Esophagus muscularis mucosa (tissue), 4 donors: ENCODE measurements at regions not wholly inside any gene's neighbourhood (a gene's known extent, or its start where the extent isn't known, plus 50 kb on each side); places are given as distances from the start of the nearest gene placed in this dataset.

Experiments used
- DNase-seq: peaks from one replicate; pipeline ENCODE4 v3.0.0-alpha.2; 2017; ENCODE audit errors: extremely low spot score
- H3K27ac ChIP-seq, 4 donors: fragments of 200-600 bp; sonication (generic); replicated peaks in 1 of 4; 1 replicate in 3 of 4; 2 replicates in 1 of 4; pipeline ENCODE4 v1.5.1; 2016 to 2019; ENCODE audit warnings: mild to moderate bottlenecking in 1 of 4
- H3K27me3 ChIP-seq, 4 donors: fragments of 200-600 bp; sonication (generic); one replicate each; pipeline versions ENCODE4 v1.5.1 to v1.6.0; 2016 to 2019
- H3K36me3 ChIP-seq, 4 donors: fragments of 200-600 bp; sonication (generic); one replicate each; pipeline ENCODE4 v1.5.1; 2016 to 2019
- H3K4me1 ChIP-seq, 4 donors: fragments of 200-600 bp; sonication (generic); one replicate each; pipeline ENCODE4 v1.5.1; 2016 to 2019
- H3K4me3 ChIP-seq, 4 donors: fragments of 200-600 bp; sonication (generic); 1 replicate in 2 of 4; 2 replicates in 2 of 4; pipeline ENCODE4 v1.5.1; 2016 to 2019; ENCODE audit warnings: mild to moderate bottlenecking in 4 of 4, moderate library complexity in 1 of 4
- H3K9me3 ChIP-seq, 4 donors: fragments of 200-600 bp; sonication (generic); 1 replicate in 3 of 4; 2 replicates in 1 of 4; pipeline ENCODE4 v1.5.1; 2016 to 2019
- EP300 ChIP-seq: sonication (generic); formaldehyde crosslinking; IDR thresholded peaks from one replicate; pipeline ENCODE4 v1.6.1; 2017; ENCODE audit warnings: antibody characterized with exemption
- POLR2A ChIP-seq: fragments of 450-650 bp; IDR thresholded peaks from one replicate; pipeline ENCODE4 v1.6.1; 2017; ENCODE audit warnings: antibody characterized with exemption, moderate library complexity, mild to moderate bottlenecking, low read depth
- POLR2AphosphoS5 ChIP-seq, 2 donors: sonication (generic); formaldehyde crosslinking; IDR thresholded peaks; one replicate each; pipeline ENCODE4 v1.6.1; 2017; ENCODE audit warnings: antibody characterized with exemption in 2 of 2
- WGBS: methylation state at CpG from one replicate; pipeline ENCODE4 v1.1.5; 2018; 5-methylcytosine and 5-hydroxymethylcytosine counted together
- intact Hi-C: fragments of 100-400 bp; cut with DNase I; formaldehyde crosslinking; loops from one replicate; pipeline ENCODE4 v1.15.1; 2023
- TF ChIP-seq, protein P1 (sequence below), 3 experiments: fragments of 200-600 bp in 2 of 3; fragments of 450-650 bp in 1 of 3; sonication (generic) in 2 of 3; IDR thresholded peaks; one replicate each; pipeline ENCODE4 v1.5.1; 2017 to 2019; ENCODE audit warnings: antibody characterized with exemption in 3 of 3, mild to moderate bottlenecking in 2 of 3, moderate library complexity in 1 of 3

DNA sequence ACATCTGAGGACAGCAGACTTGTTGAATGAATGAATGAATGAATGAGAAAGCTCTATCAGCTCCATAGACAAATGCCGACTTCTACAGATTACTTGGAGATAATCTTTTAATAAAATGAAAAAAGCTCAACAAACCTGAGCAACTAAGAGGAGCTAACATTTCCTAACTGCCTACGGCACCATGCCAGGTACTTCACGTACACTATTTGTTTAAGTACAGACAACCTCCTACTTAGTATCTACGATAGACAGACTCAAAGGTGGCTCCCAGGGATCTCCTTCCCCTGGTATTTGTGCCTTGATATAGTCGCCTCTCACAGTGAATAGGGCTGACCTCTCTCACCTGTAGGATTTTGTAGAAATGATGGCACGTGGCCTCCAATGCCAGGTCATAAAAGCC, 412.2 kb upstream of the FAT1 start:
- H3K4me1 ChIP-seq = no peaks in the 10 kb centered on the region
- no peak overlapping the region for H3K27ac ChIP-seq
- TF ChIP-seq, protein P1, sequence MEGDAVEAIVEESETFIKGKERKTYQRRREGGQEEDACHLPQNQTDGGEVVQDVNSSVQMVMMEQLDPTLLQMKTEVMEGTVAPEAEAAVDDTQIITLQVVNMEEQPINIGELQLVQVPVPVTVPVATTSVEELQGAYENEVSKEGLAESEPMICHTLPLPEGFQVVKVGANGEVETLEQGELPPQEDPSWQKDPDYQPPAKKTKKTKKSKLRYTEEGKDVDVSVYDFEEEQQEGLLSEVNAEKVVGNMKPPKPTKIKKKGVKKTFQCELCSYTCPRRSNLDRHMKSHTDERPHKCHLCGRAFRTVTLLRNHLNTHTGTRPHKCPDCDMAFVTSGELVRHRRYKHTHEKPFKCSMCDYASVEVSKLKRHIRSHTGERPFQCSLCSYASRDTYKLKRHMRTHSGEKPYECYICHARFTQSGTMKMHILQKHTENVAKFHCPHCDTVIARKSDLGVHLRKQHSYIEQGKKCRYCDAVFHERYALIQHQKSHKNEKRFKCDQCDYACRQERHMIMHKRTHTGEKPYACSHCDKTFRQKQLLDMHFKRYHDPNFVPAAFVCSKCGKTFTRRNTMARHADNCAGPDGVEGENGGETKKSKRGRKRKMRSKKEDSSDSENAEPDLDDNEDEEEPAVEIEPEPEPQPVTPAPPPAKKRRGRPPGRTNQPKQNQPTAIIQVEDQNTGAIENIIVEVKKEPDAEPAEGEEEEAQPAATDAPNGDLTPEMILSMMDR (IDR thresholded peaks at IDR 0.05) = no peak
- TF ChIP-seq EP300 (no peak), POLR2AphosphoS5 (IDR thresholded peaks at IDR 0.05) (no peak), POLR2A (no peak)
- no peak for DNase-seq
- intact Hi-C loops = no loop called here
- no peak overlapping the region for H3K4me3 ChIP-seq
- H3K27me3 ChIP-seq = no peaks in the 10 kb centered on the region
- H3K36me3 ChIP-seq = no peaks in the 10 kb centered on the region
- no peaks in the 10 kb centered on the region for H3K9me3 ChIP-seq
- WGBS = 92% methylated on average over 6 of the region's 6 CpGs

DNA sequence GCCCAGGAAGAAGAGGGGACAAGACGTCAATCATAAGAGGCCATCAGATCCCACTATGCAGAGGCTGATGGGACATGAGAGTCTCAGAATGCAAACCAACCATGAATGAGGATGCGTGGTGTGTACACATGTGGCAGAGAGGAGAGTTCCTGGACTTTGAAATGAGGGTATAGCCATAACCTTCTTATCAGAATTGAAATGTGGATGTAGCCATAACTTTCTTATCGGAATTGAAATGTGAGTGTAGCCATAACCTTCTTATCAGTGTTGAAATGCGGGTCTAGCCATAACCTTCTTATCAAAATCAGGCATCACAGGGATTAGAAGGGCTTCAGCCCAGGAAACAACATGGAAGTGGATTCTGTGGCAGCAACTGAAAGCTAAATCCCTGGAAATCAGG, 415.5 kb upstream of the FAT1 start:
- H3K27me3 ChIP-seq = no peaks in the 10 kb centered on the region
- H3K27ac ChIP-seq = no peak overlapping the region
- no peaks in the 10 kb centered on the region for H3K36me3 ChIP-seq
- no peaks in the 10 kb centered on the region for H3K9me3 ChIP-seq
- intact Hi-C loops = no loop called here
- no peaks in the 10 kb centered on the region for H3K4me1 ChIP-seq
- no peak overlapping the region for H3K4me3 ChIP-seq
- WGBS = 89% methylated on average over 4 of the region's 4 CpGs
- TF ChIP-seq POLR2A = no peak
- no peak for TF ChIP-seq EP300
- no peak for TF ChIP-seq POLR2AphosphoS5 (IDR thresholded peaks at IDR 0.05)
- TF ChIP-seq, protein P1 (IDR thresholded peaks at IDR 0.05) = no peak
- DNase-seq = no peak

DNA sequence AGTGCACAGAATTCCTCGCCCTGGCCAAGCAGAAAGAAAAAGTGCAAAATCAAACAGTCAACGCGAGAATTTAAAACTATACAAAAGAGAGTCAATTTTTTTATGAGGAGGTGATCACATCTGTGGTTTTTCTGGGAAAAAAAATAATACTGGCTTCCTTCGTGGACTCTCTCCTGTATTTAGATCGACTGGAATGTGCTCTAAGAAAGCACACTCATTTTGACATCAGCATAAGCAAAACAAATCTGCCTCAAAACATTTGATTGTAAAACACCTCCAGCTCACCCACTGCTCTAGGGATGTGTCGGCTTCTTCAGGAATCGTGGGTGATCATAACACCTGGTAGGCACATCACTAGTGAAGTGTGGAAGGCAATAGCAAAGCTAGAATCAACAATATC, 417.4 kb upstream of the FAT1 start:
- no peak for DNase-seq
- 70% methylated on average over 7 of the region's 7 CpGs for WGBS
- TF ChIP-seq, protein P1 (IDR thresholded peaks at IDR 0.05) = no peak
- TF ChIP-seq EP300 (no peak), POLR2AphosphoS5 (IDR thresholded peaks at IDR 0.05) (no peak), POLR2A (no peak)
- no peak overlapping the region for H3K27ac ChIP-seq
- H3K9me3 ChIP-seq = no peaks in the 10 kb centered on the region
- intact Hi-C loops = no loop called here
- H3K4me1 ChIP-seq = no peaks in the 10 kb centered on the region
- H3K27me3 ChIP-seq = no peaks in the 10 kb centered on the region
- no peak overlapping the region for H3K4me3 ChIP-seq
- no peaks in the 10 kb centered on the region for H3K36me3 ChIP-seq

DNA sequence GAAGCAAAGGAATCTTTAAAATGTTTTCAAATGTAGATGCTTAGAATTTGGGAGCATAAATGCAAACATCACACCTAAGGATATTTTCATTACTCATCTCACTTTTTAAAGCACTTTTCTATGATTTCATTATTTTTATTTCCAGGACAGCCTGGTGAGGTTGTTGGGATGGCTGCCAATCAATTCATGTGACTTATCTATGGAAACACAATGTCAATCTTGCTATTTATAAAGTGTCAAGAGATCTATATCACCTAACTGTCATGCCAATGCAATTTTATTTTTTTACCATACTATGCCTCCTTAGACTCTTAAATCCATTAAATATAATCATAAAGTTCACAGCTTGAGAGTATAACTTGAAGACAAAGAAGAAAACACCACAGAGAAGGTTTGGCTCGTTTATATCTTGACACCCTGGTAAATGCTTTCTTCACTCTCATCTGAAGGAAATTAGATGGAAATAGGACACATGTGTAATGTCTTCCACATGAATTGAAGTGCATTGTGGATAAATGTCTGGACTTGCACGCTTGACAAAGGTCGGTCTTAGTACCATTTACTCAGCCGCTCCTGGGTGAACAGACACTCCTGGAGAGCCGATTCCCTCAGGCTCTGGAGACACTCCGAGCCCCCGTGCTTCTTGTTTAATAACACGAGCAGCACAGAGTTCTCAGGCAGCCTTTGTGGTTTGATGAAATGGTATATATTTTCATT, 425.7 kb upstream of the FAT1 start:
- H3K9me3 ChIP-seq = no peaks in the 10 kb centered on the region
- no peaks in the 10 kb centered on the region for H3K27me3 ChIP-seq
- no peak for TF ChIP-seq EP300
- H3K36me3 ChIP-seq = no peaks in the 10 kb centered on the region
- DNase-seq = no peak
- H3K4me1 ChIP-seq = no peaks in the 10 kb centered on the region
- intact Hi-C loops = no loop called here
- no peak overlapping the region for H3K27ac ChIP-seq
- WGBS = 80% methylated on average over 8 of the region's 8 CpGs
- H3K4me3 ChIP-seq = no peak overlapping the region

DNA sequence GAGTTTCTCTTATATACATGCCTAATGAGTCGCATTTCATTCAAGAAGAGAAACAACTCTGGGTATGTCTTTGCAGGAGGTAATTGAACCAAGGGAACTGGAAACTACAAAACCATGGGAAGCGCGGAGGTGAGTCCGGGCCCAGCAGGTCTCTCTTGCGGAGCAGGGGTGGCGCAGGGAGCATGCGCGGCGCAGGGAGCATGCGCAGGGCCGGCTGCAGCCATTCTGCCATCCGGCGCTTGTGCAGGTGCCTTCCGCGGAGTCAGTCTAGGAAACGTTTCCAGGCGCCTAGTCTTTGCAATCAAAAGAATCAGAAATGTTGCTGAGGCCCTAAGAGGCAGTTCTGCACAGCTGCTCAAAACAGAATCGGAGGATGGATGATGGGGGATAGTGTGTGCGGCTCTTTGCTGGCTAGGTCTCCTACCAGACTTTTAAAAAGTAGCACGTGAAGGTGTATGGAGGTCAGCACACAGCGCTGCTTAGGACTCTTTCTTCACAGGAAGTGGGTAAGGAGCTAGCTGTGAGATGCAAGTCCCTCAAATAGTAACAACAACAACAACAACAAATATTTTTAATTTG, 433.8 kb upstream of the FAT1 start:
- no peaks in the 10 kb centered on the region for H3K9me3 ChIP-seq
- TF ChIP-seq POLR2A = no peak
- TF ChIP-seq, protein P1 (IDR thresholded peaks at IDR 0.05) = no peak
- TF ChIP-seq POLR2AphosphoS5 (IDR thresholded peaks at IDR 0.05) = no peak
- no peak for TF ChIP-seq EP300
- H3K4me3 ChIP-seq = no peak overlapping the region
- no peak for DNase-seq
- no peaks in the 10 kb centered on the region for H3K36me3 ChIP-seq
- no peaks in the 10 kb centered on the region for H3K27me3 ChIP-seq
- intact Hi-C loops = no loop called here
- 92% methylated on average over 21 of the region's 21 CpGs for WGBS
- no peaks in the 10 kb centered on the region for H3K4me1 ChIP-seq
- H3K27ac ChIP-seq = no peak overlapping the region
